HCT116 (cell line): ENCODE measurements at regions not wholly inside any gene's neighbourhood (a gene's known extent, or its start where the extent isn't known, plus 50 kb on each side); places are given as distances from the start of the nearest gene placed in this dataset.

Experiments used
- ATAC-seq: fragments of 200-7000 bp; cut with Tn5 transposase; 2 replicates; pipeline ENCODE4 v1.9.1; 2020; ENCODE audit warnings: mild to moderate bottlenecking, moderate library complexity
- BruUV-seq: library from RNA; stranded (reverse); fragments of 400-500 nt; replicated peaks from 2 replicates; lab custom pipeline; 2021; lab: Mats Ljungman, UMichigan
- CTCF ChIA-PET: fragments of 300-600 bp; sonication (Branson Sonifier 250); formaldehyde crosslinking; loops from one replicate; lab custom pipeline; 2021; ENCODE audit warnings: antibody characterized with exemption; lab: Charles Lee
- POLR2A ChIA-PET: fragments of 300-600, 350-600 bp; sonication (Branson Sonifier 250); formaldehyde crosslinking; loops from one replicate; lab custom pipeline; 2021; ENCODE audit warnings: antibody characterized with exemption; lab: Charles Lee
- RAD21 ChIA-PET, 2 experiments: fragments of 300-600 bp; sonication (Branson Sonifier 250); formaldehyde crosslinking; loops; one replicate each; lab custom pipeline; 2023; ENCODE audit warnings: low total read pairs in 2 of 2; ENCODE audit not compliant: uncharacterized antibody in 2 of 2, unreplicated experiment in 2 of 2, low non-redundant PET in 1 of 2; lab: Charles Lee
- DNase-seq: peaks from one replicate; pipeline ENCODE4 v3.0.0-alpha.2; 2010; ENCODE audit warnings: low read depth, low spot score
- H2AFZ ChIP-seq: fragments of 200-600 bp; shearing (Covaris generic), sonication (generic); 2 replicates; pipeline ENCODE4 v1.6.1; 2017; ENCODE audit warnings: low read depth, mixed run types, mixed read lengths, antibody characterized with exemption, low read length; ENCODE audit not compliant: poor library complexity, severe bottlenecking
- H3K27ac ChIP-seq: 2 replicates; pipeline ENCODE4 v1.5.1; 2012; ENCODE audit warnings: low read depth, low read length
- H3K27me3 ChIP-seq: fragments of 200-600 bp; sonication (generic); 2 replicates; pipeline ENCODE4 v1.6.1; 2016; ENCODE audit warnings: mixed run types, low read length, mixed read lengths; ENCODE audit not compliant: insufficient read depth
- H3K36me3 ChIP-seq, 2 experiments: fragments of 200-500 bp in 1 of 2; fragments of 200-600 bp in 1 of 2; sonication (Bioruptor generic) in 1 of 2; sonication (generic) in 1 of 2; 2 replicates each; pipeline versions ENCODE4 v1.5.1 to v1.6.1; 2014 to 2016; ENCODE audit warnings: low read length in 2 of 2, inconsistent platforms in 1 of 2, mixed read lengths in 1 of 2, mixed run types in 1 of 2; ENCODE audit not compliant: insufficient read depth in 2 of 2, control insufficient read depth in 1 of 2
- H3K4me1 ChIP-seq, 2 experiments: fragments of 200-600 bp in 1 of 2; sonication (generic) in 1 of 2; 2 replicates each; pipeline versions ENCODE4 v1.5.1 to v1.6.1; 2012 to 2017; ENCODE audit warnings: low read length in 2 of 2, inconsistent platforms in 1 of 2, mild to moderate bottlenecking in 1 of 2, mixed read lengths in 1 of 2, mixed run types in 1 of 2, moderate library complexity in 1 of 2; ENCODE audit not compliant: insufficient read depth in 2 of 2, control insufficient read depth in 1 of 2
- H3K4me2 ChIP-seq: fragments of 200-600 bp; sonication (generic); 2 replicates; pipeline ENCODE4 v1.6.1; 2017; ENCODE audit warnings: mixed run types, low read length, mixed read lengths
- H3K4me3 ChIP-seq, 2 experiments: fragments of 200-600 bp in 1 of 2; sonication (generic) in 1 of 2; replicated peaks in 1 of 2; 2 replicates each; pipeline ENCODE4 v1.5.1; 2011 to 2016; ENCODE audit warnings: low read length in 2 of 2, control low read depth in 1 of 2, low read depth in 1 of 2, mild to moderate bottlenecking in 1 of 2, mixed read lengths in 1 of 2, mixed run types in 1 of 2
- H3K79me2 ChIP-seq: fragments of 200-600 bp; sonication (generic); 2 replicates; pipeline ENCODE4 v1.6.1; 2017; ENCODE audit warnings: mild to moderate bottlenecking, mixed run types, low read length, moderate library complexity, mixed read lengths; ENCODE audit not compliant: insufficient read depth
- H3K9ac ChIP-seq: fragments of 200-600 bp; sonication (generic); 2 replicates; pipeline ENCODE4 v1.6.1; 2016; ENCODE audit warnings: low read length, mixed read lengths
- H3K9me2 ChIP-seq: fragments of 200-600 bp; sonication (generic), shearing (Covaris generic); 2 replicates; pipeline ENCODE4 v1.6.1; 2017; ENCODE audit warnings: mixed run types, mild to moderate bottlenecking, moderate library complexity; ENCODE audit not compliant: insufficient read depth
- H3K9me3 ChIP-seq, 2 experiments: fragments of 200-500 bp in 1 of 2; fragments of 200-600 bp in 1 of 2; sonication (Bioruptor generic) in 1 of 2; sonication (generic) in 1 of 2; 2 replicates each; pipeline ENCODE4 v1.6.1; 2014 to 2017; ENCODE audit warnings: low read length in 2 of 2, mixed read lengths in 2 of 2, inconsistent platforms in 1 of 2, low read depth in 1 of 2, mild to moderate bottlenecking in 1 of 2, mixed run types in 1 of 2, moderate library complexity in 1 of 2; ENCODE audit not compliant: control insufficient read depth in 1 of 2, insufficient read depth in 1 of 2
- H4K20me1 ChIP-seq: fragments of 200-600 bp; sonication (generic), shearing (Covaris generic); 2 replicates; pipeline ENCODE4 v1.6.1; 2017; ENCODE audit warnings: mixed run types, mild to moderate bottlenecking, moderate library complexity; ENCODE audit not compliant: insufficient read depth
- ATF3 ChIP-seq: IDR thresholded peaks from 2 replicates; pipeline ENCODE4 v1.6.1; 2012
- CBX3 ChIP-seq: IDR thresholded peaks from 2 replicates; pipeline ENCODE4 v1.6.1; 2012; ENCODE audit warnings: low read depth
- EGR1 ChIP-seq: IDR thresholded peaks from 2 replicates; pipeline ENCODE4 v1.6.1; 2012; ENCODE audit warnings: low read depth
- ELF1 ChIP-seq: IDR thresholded peaks from 2 replicates; pipeline ENCODE4 v1.6.1; 2012; ENCODE audit warnings: low read depth, borderline replicate concordance
- EZH2 ChIP-seq: fragments of 200-600 bp; sonication (generic); IDR thresholded peaks from 2 replicates; pipeline ENCODE4 v1.6.1; 2017; ENCODE audit warnings: antibody characterized with exemption, mixed run types
- EZH2phosphoT487 ChIP-seq: fragments of 200-600 bp; IDR thresholded peaks from 2 replicates; pipeline ENCODE4 v1.6.1; 2018; ENCODE audit warnings: antibody characterized with exemption, borderline replicate concordance
- MAX ChIP-seq: IDR thresholded peaks from 2 replicates; pipeline ENCODE4 v1.6.1; 2012
- POLR2AphosphoS5 ChIP-seq: IDR thresholded peaks from 2 replicates; pipeline ENCODE4 v1.6.1; 2011; ENCODE audit warnings: mild to moderate bottlenecking, low read depth, low read length, moderate library complexity
- RAD21 ChIP-seq: IDR thresholded peaks from 2 replicates; pipeline ENCODE4 v1.6.1; 2012; ENCODE audit warnings: low read depth, mild to moderate bottlenecking
- SRF ChIP-seq: IDR thresholded peaks from 2 replicates; pipeline ENCODE4 v1.6.1; 2012; ENCODE audit warnings: low read depth
- YY1 ChIP-seq: IDR thresholded peaks from 2 replicates; pipeline ENCODE4 v1.6.1; 2011; ENCODE audit warnings: low read length, low read depth, moderate library complexity, mild to moderate bottlenecking; ENCODE audit not compliant: insufficient replicate concordance; ENCODE audit errors: extremely low read depth
- ZBTB33 ChIP-seq: IDR thresholded peaks from 2 replicates; pipeline ENCODE4 v1.6.1; 2011; ENCODE audit warnings: mild to moderate bottlenecking, low read length, moderate library complexity; ENCODE audit not compliant: insufficient replicate concordance; ENCODE audit errors: extremely low read depth
- intact Hi-C: fragments of 100-400 bp; cut with micrococcal nuclease; formaldehyde crosslinking; loops from 2 replicates; pipeline ENCODE4 v1.10.0; 2022

GRCh38 chr11:104549019-104549418, 349.2 kb downstream of the CASP12 start:
- DNase-seq (no peak), ATAC-seq (no peak)
- TF ChIP-seq EGR1 (no peak), ZBTB33 (no peak), ATF3 (no peak), ELF1 (no peak), POLR2AphosphoS5 (no peak), SRF (no peak), EZH2phosphoT487 (no peak), RAD21 (no peak), MAX (no peak), CBX3 (no peak), EZH2 (no peak), YY1 (no peak)
- H3K27me3 ChIP-seq: no peaks in the 10 kb centered on the region
- H3K79me2 ChIP-seq: no peaks in the 10 kb centered on the region
- no peaks in the 10 kb centered on the region for H3K9me3 ChIP-seq
- H3K9ac ChIP-seq: no peak overlapping the region
- no peaks in the 10 kb centered on the region for H4K20me1 ChIP-seq
- CTCF ChIA-PET: no interaction called here
- H3K4me2 ChIP-seq: no peak overlapping the region
- H3K4me3 ChIP-seq: no peak overlapping the region
- H3K9me2 ChIP-seq: no peaks in the 10 kb centered on the region
- POLR2A ChIA-PET: no interaction called here
- no peaks in the 10 kb centered on the region for H3K4me1 ChIP-seq
- H3K36me3 ChIP-seq: no peaks in the 10 kb centered on the region
- BruUV-seq: no TSS peak
- intact Hi-C loops: no loop called here
- RAD21 ChIA-PET: no interaction called here
- no peak overlapping the region for H2AFZ ChIP-seq
- no peak overlapping the region for H3K27ac ChIP-seq
